ENCODE measurements at regions not wholly inside any gene's neighbourhood (a gene's known extent, or its start where the extent isn't known, plus 50 kb on each side); places are given as distances from the start of the nearest gene placed in this dataset.

DNA sequence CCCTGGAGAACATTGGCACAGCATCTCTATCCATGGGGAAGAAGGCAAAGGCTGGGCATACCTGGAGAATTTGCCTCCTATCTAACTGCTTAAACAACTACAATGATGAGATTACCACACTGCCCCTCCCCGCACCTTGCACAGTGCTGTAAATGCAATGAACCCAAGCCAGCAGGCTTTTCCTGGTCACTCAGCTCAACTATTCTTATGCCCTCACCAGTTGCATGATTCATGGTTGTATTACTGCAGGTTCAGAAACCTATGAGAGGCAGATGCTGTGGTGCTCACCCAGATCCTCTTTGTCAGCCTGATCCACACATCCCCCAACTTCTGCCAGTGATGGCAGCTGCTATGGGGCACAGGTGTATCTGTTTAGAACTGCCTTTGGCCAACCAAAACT is 77.7 kb upstream of the STAC start:
- TF ChIP-seq, protein P1, sequence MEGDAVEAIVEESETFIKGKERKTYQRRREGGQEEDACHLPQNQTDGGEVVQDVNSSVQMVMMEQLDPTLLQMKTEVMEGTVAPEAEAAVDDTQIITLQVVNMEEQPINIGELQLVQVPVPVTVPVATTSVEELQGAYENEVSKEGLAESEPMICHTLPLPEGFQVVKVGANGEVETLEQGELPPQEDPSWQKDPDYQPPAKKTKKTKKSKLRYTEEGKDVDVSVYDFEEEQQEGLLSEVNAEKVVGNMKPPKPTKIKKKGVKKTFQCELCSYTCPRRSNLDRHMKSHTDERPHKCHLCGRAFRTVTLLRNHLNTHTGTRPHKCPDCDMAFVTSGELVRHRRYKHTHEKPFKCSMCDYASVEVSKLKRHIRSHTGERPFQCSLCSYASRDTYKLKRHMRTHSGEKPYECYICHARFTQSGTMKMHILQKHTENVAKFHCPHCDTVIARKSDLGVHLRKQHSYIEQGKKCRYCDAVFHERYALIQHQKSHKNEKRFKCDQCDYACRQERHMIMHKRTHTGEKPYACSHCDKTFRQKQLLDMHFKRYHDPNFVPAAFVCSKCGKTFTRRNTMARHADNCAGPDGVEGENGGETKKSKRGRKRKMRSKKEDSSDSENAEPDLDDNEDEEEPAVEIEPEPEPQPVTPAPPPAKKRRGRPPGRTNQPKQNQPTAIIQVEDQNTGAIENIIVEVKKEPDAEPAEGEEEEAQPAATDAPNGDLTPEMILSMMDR (IDR thresholded peaks at IDR 0.05), result no peak
- no peak for TF ChIP-seq POLR2A (IDR thresholded peaks at IDR 0.05)

Measured in vagina (tissue), 2 donors.